ENCODE measurements at regions not wholly inside any gene's neighbourhood (a gene's known extent, or its start where the extent isn't known, plus 50 kb on each side); places are given as distances from the start of the nearest gene placed in this dataset.

DNA sequence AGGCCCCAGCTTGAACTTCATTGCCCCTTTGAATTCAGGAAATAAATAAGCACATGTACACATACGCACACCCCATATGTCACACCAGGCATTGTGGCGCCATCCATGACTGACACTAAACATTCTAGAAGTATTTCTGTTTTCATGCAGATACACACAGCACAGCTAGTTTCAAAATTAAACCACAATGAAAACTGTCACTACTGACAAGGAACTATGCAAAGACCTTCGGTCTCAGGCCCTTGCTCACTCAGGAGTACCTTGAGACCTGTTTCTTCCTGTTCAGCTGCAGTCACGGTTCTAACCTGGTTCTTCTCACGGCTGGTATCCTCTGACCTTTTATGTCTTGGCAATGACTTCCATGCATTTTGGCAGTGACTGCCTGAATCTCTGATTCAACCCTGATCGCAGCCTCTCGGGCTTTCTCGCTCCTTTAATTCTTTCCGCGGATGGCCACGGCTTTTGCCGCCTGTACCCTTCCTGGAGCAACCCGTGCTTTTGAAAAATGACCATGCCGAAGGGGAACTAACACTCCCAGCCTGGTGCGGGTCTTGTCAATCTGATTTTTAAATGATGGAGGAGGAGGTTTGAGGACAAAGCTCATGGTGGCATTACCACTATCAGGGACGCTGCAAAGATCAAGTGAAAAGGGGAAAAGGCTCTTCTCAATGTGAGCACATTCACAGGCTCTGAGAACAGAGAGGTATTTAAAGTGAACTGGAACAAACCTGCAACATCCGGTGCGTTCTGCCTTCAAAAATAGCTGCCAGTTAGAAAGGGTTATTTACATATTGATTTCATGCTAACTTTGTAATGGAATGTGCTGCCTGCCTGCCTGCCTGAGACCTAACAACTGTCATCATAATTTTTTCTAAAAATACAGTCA is 384.6 kb downstream of the RRAGC start:
- Histone ChIP-seq H3K4me2 (peak overlapping the region; percentile 62), H3K27me3 (peaks cover 43% of the 10 kb centered on the region), H3K36me3 (no peaks in the 10 kb centered on the region), H3K27ac (no peak overlapping the region), H4K20me1 (no peaks in the 10 kb centered on the region), H3K4me3 (no peak overlapping the region), H3K9ac (no peak overlapping the region), H3K4me1 (peaks cover 16% of the 10 kb centered on the region), H3K9me3 (peaks cover 24% of the 10 kb centered on the region)
- no peak for TF ChIP-seq Cebpa-rat (IDR thresholded peaks at IDR 0.05)

DNA sequence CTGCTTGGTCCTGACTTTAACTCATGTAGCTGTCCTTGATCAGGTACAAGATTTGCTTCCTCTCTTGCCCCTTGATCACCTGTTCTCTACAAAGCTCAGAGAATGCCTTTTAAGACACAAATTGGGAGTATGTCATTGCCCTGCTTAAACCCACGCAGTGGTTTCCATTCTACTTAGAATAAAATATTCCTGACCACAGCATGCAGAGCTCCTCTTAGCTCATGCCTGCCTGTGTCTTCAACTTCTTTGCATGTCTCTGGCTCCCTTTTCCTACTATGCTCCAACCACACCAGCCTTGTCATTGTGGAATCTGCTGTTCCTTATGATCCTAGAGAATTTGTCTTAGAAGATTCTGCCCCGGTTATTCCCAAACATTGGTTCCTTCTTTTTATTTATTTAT is 393.1 kb downstream of the RRAGC start:
- Histone ChIP-seq H3K9ac (no peak overlapping the region), H3K27me3 (no peaks in the 10 kb centered on the region), H3K36me3 (no peaks in the 10 kb centered on the region), H3K4me3 (no peak overlapping the region), H4K20me1 (no peaks in the 10 kb centered on the region), H3K4me2 (no peak overlapping the region), H3K4me1 (no peaks in the 10 kb centered on the region), H3K9me3 (no peaks in the 10 kb centered on the region), H3K27ac (no peak overlapping the region)
- no peak for TF ChIP-seq Cebpa-rat (IDR thresholded peaks at IDR 0.05)

DNA sequence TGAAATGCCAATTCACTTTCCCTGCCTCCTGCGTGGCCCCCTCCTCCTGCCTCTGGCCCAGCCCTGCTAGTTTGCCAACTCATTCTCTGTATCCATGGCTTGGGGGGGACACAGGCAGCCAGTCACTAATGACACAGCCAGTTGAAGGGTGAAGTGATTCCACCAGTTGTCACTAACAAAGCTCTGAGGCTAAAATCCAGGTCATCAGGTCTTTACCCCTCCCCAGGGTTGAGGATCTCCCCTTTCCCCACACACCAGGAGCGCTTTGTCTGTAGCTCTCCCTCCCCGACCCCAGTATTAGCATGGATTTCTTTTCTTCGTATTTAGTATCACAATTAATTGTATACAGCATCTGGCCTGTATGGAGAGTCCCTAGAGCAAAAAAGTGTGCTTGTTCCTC is 394.1 kb downstream of the RRAGC start:
- H3K4me2 ChIP-seq: no peak overlapping the region
- no peak for TF ChIP-seq Cebpa-rat (IDR thresholded peaks at IDR 0.05)
- H3K9me3 ChIP-seq: no peaks in the 10 kb centered on the region
- no peaks in the 10 kb centered on the region for H3K36me3 ChIP-seq
- no peaks in the 10 kb centered on the region for H3K27me3 ChIP-seq
- no peaks in the 10 kb centered on the region for H4K20me1 ChIP-seq
- no peak overlapping the region for H3K9ac ChIP-seq
- no peaks in the 10 kb centered on the region for H3K4me1 ChIP-seq
- no peak overlapping the region for H3K27ac ChIP-seq
- no peak overlapping the region for H3K4me3 ChIP-seq

DNA sequence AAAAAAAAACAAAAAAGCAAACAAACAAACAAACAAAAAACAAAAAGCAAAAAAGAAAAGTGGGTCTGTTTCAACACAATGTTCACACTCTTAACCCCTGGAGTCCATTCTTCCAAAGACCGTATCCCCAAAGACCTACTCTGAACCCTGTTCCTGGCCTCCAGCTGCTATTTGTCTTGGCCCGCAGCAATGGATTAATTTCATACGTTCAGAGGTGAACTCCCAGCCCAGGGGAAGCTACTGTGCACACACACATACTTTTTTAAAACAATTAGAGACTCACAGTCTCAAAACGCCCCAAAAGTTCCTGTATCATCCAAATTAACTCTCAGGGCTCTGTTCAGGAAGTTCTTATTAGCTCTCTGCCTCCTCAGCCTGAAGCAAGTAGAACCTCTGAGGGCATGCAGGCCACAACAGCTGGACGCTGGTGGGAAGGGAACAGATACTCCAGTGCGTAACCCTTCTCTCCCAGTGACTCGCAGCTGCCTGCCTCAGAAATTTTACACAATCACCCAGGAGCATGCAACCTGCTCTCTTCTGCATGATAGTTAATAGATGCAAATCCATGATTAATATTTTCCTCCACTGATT is 395.4 kb downstream of the RRAGC start:
- no peak overlapping the region for H3K9ac ChIP-seq
- TF ChIP-seq Cebpa-rat (IDR thresholded peaks at IDR 0.05): no peak
- no peak overlapping the region for H3K4me2 ChIP-seq
- no peaks in the 10 kb centered on the region for H3K4me1 ChIP-seq
- no peaks in the 10 kb centered on the region for H3K36me3 ChIP-seq
- H4K20me1 ChIP-seq: no peaks in the 10 kb centered on the region
- no peaks in the 10 kb centered on the region for H3K27me3 ChIP-seq
- H3K4me3 ChIP-seq: no peak overlapping the region
- no peaks in the 10 kb centered on the region for H3K9me3 ChIP-seq
- no peak overlapping the region for H3K27ac ChIP-seq

DNA sequence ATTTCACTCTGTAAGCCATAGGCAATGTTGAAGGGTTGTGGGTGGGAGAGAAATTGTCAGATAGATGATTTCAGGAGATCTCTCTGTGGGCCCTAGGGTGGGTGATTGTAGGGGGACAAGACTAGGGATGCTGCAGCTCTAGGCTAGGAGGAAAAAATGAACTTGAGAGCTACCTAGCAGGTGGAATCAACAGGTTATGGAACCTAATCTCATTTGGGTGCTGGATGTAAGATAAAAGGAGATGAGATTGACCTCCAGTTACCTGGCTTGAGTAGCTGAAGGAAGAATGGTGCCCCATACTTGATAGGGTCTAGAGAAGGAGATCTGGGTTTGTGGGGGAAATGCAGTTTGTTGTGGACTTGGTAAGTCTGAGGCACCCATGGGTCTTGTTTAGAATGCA is 396.5 kb downstream of the RRAGC start:
- Histone ChIP-seq H3K27ac (no peak overlapping the region), H3K9me3 (no peaks in the 10 kb centered on the region), H3K4me3 (no peak overlapping the region), H3K4me1 (no peaks in the 10 kb centered on the region), H3K36me3 (no peaks in the 10 kb centered on the region), H3K4me2 (no peak overlapping the region), H3K27me3 (no peaks in the 10 kb centered on the region), H3K9ac (no peak overlapping the region), H4K20me1 (no peaks in the 10 kb centered on the region)
- no peak for TF ChIP-seq Cebpa-rat (IDR thresholded peaks at IDR 0.05)

DNA sequence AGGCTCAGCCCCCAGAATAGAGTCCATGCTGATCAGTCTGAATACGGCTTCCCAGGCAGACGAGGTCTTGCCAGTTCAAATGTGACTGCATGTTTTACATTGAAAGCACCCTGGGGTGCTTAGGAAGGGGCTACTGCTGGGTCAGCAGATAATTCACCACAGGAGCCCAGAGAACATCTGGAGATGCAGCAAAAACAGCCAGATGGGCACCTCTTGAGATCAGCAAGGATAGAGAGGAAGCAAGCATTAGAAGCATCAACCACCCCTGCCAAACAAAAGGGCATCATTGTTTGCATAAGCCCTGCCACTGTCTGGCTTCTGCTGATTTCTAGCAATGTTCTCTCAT is 403.1 kb downstream of the RRAGC start:
- no peaks in the 10 kb centered on the region for H3K27me3 ChIP-seq
- H3K36me3 ChIP-seq: no peaks in the 10 kb centered on the region
- H4K20me1 ChIP-seq: no peaks in the 10 kb centered on the region
- H3K9ac ChIP-seq: no peak overlapping the region
- no peaks in the 10 kb centered on the region for H3K9me3 ChIP-seq
- no peak overlapping the region for H3K27ac ChIP-seq
- no peak overlapping the region for H3K4me2 ChIP-seq
- TF ChIP-seq Cebpa-rat (IDR thresholded peaks at IDR 0.05): no peak
- no peak overlapping the region for H3K4me3 ChIP-seq
- no peaks in the 10 kb centered on the region for H3K4me1 ChIP-seq

DNA sequence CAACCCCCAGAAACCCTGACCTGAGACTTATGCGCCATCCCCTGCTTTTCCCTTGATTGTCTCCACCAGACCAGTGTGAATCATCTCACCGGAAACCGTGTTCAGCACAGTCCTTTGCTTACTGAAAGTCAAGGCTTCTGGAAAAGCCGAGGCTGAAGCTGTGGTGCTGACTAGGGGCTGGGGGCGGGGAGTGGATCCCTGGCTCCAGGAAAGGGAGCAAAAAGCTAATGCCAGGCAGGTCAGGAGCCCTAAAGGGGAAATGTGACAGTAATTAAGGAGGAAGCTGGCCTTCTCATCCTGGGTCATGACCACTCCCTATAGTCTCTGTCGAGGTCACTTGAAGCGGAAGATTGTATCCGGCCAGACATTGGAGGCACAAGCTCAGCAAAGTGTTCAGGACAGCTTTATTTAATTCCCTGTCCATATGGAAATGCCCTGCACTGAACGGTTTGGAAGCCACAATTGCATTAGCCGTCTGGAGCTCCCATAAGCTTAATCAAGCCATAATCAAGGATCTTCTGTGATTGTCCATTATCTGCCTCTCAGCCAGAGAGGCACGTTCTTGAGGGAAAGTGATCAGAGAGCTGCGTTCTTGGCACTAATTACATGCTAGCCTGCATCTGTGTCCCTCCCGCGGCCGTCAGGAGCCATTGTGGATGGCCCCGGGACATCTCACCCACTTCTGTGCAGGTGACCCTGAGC is 403.6 kb downstream of the RRAGC start:
- H3K27ac ChIP-seq: no peak overlapping the region
- H3K4me3 ChIP-seq: no peak overlapping the region
- no peak for TF ChIP-seq Cebpa-rat (IDR thresholded peaks at IDR 0.05)
- H4K20me1 ChIP-seq: no peaks in the 10 kb centered on the region
- no peaks in the 10 kb centered on the region for H3K36me3 ChIP-seq
- no peaks in the 10 kb centered on the region for H3K9me3 ChIP-seq
- H3K9ac ChIP-seq: no peak overlapping the region
- no peaks in the 10 kb centered on the region for H3K4me1 ChIP-seq
- H3K27me3 ChIP-seq: no peaks in the 10 kb centered on the region
- no peak overlapping the region for H3K4me2 ChIP-seq

DNA sequence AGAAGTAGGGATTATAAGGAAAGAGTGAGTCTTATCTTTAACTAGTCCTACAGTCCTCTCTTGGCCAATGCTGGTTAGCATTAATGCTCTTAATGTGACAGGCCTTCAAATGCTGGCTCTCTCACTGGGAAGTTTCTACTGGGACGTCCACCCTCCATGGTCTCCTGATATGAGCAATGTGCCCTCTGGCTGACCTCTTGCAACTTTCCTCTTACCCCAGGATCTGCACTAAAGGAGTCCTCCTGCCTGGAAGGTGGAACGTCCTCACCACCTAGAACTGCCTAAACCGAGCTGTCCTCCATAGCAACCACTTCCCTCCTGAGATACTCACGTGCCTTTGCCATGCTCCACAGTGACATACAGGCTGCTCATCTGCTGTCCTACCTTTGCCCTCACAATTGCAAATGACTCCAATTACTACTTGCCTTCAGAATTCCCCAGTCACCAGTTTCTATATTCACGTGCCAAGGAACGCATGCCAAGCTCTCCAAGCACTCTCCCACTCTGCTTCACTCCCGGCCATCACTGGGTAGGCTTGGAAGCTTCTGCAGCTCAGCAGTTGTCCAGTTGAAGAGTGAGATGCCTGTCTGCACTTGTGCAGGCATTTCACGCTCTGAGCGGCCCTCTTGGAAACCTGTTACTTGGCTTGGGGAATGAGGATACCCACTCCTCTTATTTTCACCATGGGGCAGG is 404.7 kb downstream of the RRAGC start:
- Histone ChIP-seq H3K4me3 (no peak overlapping the region), H3K9ac (no peak overlapping the region), H3K9me3 (no peaks in the 10 kb centered on the region), H3K27ac (no peak overlapping the region), H3K36me3 (no peaks in the 10 kb centered on the region), H3K27me3 (no peaks in the 10 kb centered on the region), H3K4me1 (no peaks in the 10 kb centered on the region), H4K20me1 (no peaks in the 10 kb centered on the region), H3K4me2 (no peak overlapping the region)
- TF ChIP-seq Cebpa-rat (IDR thresholded peaks at IDR 0.05): no peak

DNA sequence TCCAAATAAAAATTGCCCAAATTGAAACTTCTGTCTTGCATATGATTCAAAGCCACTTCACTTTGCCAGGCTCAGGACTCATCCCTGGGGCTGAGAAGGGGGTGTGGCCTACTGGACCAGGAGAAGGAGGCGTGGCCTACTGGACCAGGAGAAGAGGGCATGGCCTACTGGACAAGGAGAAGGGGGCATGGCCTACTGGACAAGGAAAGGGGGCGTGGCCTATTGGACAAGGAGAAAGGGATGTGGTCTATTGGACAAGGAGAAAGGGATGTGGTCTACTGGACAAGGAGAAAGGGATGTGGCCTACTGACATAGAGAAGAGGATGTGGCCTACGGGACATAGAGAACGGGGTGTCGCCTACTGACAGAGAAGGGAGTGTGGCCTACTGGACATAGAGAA is 405.3 kb downstream of the RRAGC start:
- H3K4me1 ChIP-seq: no peaks in the 10 kb centered on the region
- no peaks in the 10 kb centered on the region for H3K36me3 ChIP-seq
- H3K9ac ChIP-seq: no peak overlapping the region
- no peak overlapping the region for H3K4me2 ChIP-seq
- no peak for TF ChIP-seq Cebpa-rat (IDR thresholded peaks at IDR 0.05)
- H3K27me3 ChIP-seq: no peaks in the 10 kb centered on the region
- no peak overlapping the region for H3K27ac ChIP-seq
- H3K9me3 ChIP-seq: no peaks in the 10 kb centered on the region
- no peak overlapping the region for H3K4me3 ChIP-seq
- no peaks in the 10 kb centered on the region for H4K20me1 ChIP-seq

DNA sequence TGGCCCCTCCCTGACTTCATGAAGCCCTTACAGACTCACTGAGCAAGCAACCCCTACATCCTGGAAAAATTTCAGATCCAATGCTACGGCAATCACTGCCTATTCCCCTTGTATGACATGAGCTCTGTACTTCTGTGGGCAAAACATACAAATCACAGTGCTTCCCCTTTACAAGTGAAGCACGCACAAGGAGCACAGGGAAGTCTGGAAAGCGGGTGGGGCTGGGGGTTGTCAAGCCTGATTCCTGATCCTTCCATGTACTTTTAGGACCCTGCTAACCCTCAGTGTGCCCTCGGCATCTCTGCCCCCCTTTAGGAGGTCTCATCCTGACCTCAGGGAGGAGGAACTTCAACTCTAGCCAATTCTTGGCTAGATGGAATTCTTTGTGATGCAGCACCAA is 405.7 kb upstream of the POU3F1 start:
- Histone ChIP-seq H4K20me1 (no peaks in the 10 kb centered on the region), H3K4me3 (no peak overlapping the region), H3K4me2 (no peak overlapping the region), H3K36me3 (no peaks in the 10 kb centered on the region), H3K9me3 (no peaks in the 10 kb centered on the region), H3K27me3 (no peaks in the 10 kb centered on the region), H3K9ac (no peak overlapping the region), H3K4me1 (no peaks in the 10 kb centered on the region), H3K27ac (no peak overlapping the region)
- no peak for TF ChIP-seq Cebpa-rat (IDR thresholded peaks at IDR 0.05)

Measured in BLaER1 (cell line).